PC-3 (cell line): ENCODE measurements at regions not wholly inside any gene's neighbourhood (a gene's known extent, or its start where the extent isn't known, plus 50 kb on each side); places are given as distances from the start of the nearest gene placed in this dataset.
"Not testable (repeated sequence)": the region's sequence is repeated elsewhere in the genome, so short reads cannot be mapped to it uniquely, and the experiment has no call there.

Experiments used
- EZH2 ChIP-seq: fragments of 300-600 bp; sonication (generic); IDR thresholded peaks from one replicate; pipeline ENCODE4 v1.6.1; 2017; ENCODE audit warnings: antibody characterized with exemption, mild to moderate bottlenecking, low read length; ENCODE audit not compliant: unreplicated experiment
- EZH2phosphoT487 ChIP-seq: fragments of 300-600 bp; sonication (generic); IDR thresholded peaks from 2 replicates; pipeline ENCODE4 v1.6.1; 2018; ENCODE audit warnings: mild to moderate bottlenecking, antibody characterized with exemption, low read length, borderline replicate concordance
- TF ChIP-seq, protein P1 (sequence below): fragments of 300-600 bp; sonication (generic); conservative IDR thresholded peaks from 2 replicates; pipeline ENCODE4 v1.5.1; 2017; ENCODE audit warnings: antibody characterized with exemption, low read depth, mild to moderate bottlenecking, low read length

DNA sequence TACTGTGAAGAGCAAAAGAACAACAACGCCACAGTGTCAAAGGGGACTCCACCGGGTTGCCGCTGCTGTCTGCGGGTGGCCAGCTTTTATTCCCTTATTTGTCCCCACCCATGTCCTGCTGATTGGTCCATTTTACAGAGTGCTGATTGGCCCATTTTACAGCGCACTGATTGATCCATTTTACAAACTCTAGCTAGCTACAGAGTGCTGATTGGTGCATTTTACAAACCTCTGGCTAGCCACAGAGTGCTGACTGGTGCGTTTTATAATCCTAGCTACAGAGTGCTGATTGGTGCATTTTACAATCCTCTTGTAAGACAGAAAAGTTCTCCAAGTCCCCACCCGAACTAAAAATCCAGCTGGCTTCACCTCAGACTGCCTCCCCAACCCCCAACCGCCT lies 251.0 kb upstream of the ATP10A start:
- TF ChIP-seq, protein P1, sequence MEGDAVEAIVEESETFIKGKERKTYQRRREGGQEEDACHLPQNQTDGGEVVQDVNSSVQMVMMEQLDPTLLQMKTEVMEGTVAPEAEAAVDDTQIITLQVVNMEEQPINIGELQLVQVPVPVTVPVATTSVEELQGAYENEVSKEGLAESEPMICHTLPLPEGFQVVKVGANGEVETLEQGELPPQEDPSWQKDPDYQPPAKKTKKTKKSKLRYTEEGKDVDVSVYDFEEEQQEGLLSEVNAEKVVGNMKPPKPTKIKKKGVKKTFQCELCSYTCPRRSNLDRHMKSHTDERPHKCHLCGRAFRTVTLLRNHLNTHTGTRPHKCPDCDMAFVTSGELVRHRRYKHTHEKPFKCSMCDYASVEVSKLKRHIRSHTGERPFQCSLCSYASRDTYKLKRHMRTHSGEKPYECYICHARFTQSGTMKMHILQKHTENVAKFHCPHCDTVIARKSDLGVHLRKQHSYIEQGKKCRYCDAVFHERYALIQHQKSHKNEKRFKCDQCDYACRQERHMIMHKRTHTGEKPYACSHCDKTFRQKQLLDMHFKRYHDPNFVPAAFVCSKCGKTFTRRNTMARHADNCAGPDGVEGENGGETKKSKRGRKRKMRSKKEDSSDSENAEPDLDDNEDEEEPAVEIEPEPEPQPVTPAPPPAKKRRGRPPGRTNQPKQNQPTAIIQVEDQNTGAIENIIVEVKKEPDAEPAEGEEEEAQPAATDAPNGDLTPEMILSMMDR = not testable (repeated sequence)
- TF ChIP-seq EZH2phosphoT487, EZH2: not testable (repeated sequence)
